ENCODE measurements at regions not wholly inside any gene's neighbourhood (a gene's known extent, or its start where the extent isn't known, plus 50 kb on each side); places are given as distances from the start of the nearest gene placed in this dataset.

GRCh38 chr6:147078602-147079001, 125.6 kb upstream of the STXBP5 start:
- ChIA-PET CTCF (no interaction called here), POLR2A (no interaction called here)
- Mint-ChIP-seq H3K4me1 (peaks cover 8% of the 10 kb centered on the region), H3K4me3 (no peak overlapping the region), H3K27me3 (ENCODE audit: low read depth) (no peaks in the 10 kb centered on the region), H3K27ac (no peak overlapping the region), H3K9me3 (no peaks in the 10 kb centered on the region), H3K36me3 (no peaks in the 10 kb centered on the region)
- no peak for ATAC-seq
- no peak for TF ChIP-seq NR1H2 (CRISPR knock-in tag; IDR thresholded peaks at IDR 0.05)
- no peak for TF ChIP-seq AFF4 (CRISPR knock-in tag; IDR thresholded peaks at IDR 0.05; ENCODE audit: borderline replicate concordance)
- TF ChIP-seq FOXK1 (CRISPR knock-in tag; IDR thresholded peaks at IDR 0.05): no peak
- TF ChIP-seq ZBTB21 (CRISPR knock-in tag; IDR thresholded peaks at IDR 0.05; ENCODE audit: borderline replicate concordance): no peak
- no peak for TF ChIP-seq ZNF121 (CRISPR knock-in tag; IDR thresholded peaks at IDR 0.05)
- no peak for TF ChIP-seq ATF2 (CRISPR knock-in tag; IDR thresholded peaks at IDR 0.05; ENCODE audit: borderline replicate concordance, low read depth)
- TF ChIP-seq MYBL2 (CRISPR knock-in tag; IDR thresholded peaks at IDR 0.05): no peak
- no peak for TF ChIP-seq STAT6 (CRISPR knock-in tag; conservative IDR thresholded peaks at IDR 0.05; ENCODE audit: low read depth)
- TF ChIP-seq ZNF281 (CRISPR knock-in tag; IDR thresholded peaks at IDR 0.05): no peak
- TF ChIP-seq SP1 (CRISPR knock-in tag; conservative IDR thresholded peaks at IDR 0.05): no peak
- TF ChIP-seq IRF1 (CRISPR knock-in tag; IDR thresholded peaks at IDR 0.05): no peak
- TF ChIP-seq ZMAT4 (CRISPR knock-in tag; IDR thresholded peaks at IDR 0.05): no peak
- TF ChIP-seq SMAD4 (CRISPR knock-in tag; IDR thresholded peaks at IDR 0.05): no peak
- TF ChIP-seq ZNF425 (CRISPR knock-in tag; conservative IDR thresholded peaks at IDR 0.05): no peak
- no peak for TF ChIP-seq ZNF317 (CRISPR knock-in tag; IDR thresholded peaks at IDR 0.05; ENCODE audit: borderline replicate concordance, low read depth)
- TF ChIP-seq ATF1 (CRISPR knock-in tag; IDR thresholded peaks at IDR 0.05): no peak
- TF ChIP-seq NR3C1 (CRISPR knock-in tag; conservative IDR thresholded peaks at IDR 0.05; ENCODE audit: low read depth): no peak
- no peak for TF ChIP-seq ZNF138 (CRISPR knock-in tag; conservative IDR thresholded peaks at IDR 0.05)
- TF ChIP-seq RELA (CRISPR knock-in tag; IDR thresholded peaks at IDR 0.05; ENCODE audit: borderline replicate concordance): no peak
- TF ChIP-seq PRDM15 (CRISPR knock-in tag; IDR thresholded peaks at IDR 0.05): no peak
- DNase-seq (ENCODE audit: low spot score): no peak

Measured in WTC11 (cell line).